H1 (cell line): ENCODE measurements at regions not wholly inside any gene's neighbourhood (a gene's known extent, or its start where the extent isn't known, plus 50 kb on each side); places are given as distances from the start of the nearest gene placed in this dataset.

Experiments
- CHD7 ChIP-seq: fragments of 300-600 bp; sonication (generic); IDR thresholded peaks from 2 replicates; pipeline ENCODE4 v1.7.1; 2012; ENCODE audit warnings: low read length, moderate library complexity, mild to moderate bottlenecking, inconsistent platforms; ENCODE audit not compliant: insufficient replicate concordance

GRCh38 chr3:83628471-83628870 is 1330.3 kb upstream of the CADM2 start (continued):
- no peak for TF ChIP-seq CHD7
